Muscle of arm (tissue), 1 donor: ENCODE measurements at regions not wholly inside any gene's neighbourhood (a gene's known extent, or its start where the extent isn't known, plus 50 kb on each side); places are given as distances from the start of the nearest gene placed in this dataset.

Experiments used
- DNase-seq: peaks from one replicate; pipeline ENCODE4 v3.0.0-alpha.2; 2013

- DNase-seq: no peak
Observed at GRCh38 chr18:78362198-78362597, 617.4 kb upstream of the SALL3 start.

GRCh38 chr18:78363556-78364387 lies 615.8 kb upstream of the SALL3 start:
- DNase-seq: no peak

GRCh38 chr18:78364388-78364960 lies 615.1 kb upstream of the SALL3 start:
- no peak for DNase-seq

- DNase-seq: no peak
Observed at GRCh38 chr18:78367996-78368395, 611.6 kb upstream of the SALL3 start.

- DNase-seq: no peak
Observed at GRCh38 chr18:78368726-78369125, 610.9 kb upstream of the SALL3 start.

- no peak for DNase-seq
Observed at GRCh38 chr18:78376046-78376445, 603.6 kb upstream of the SALL3 start.

GRCh38 chr18:78378403-78378802 lies 601.2 kb upstream of the SALL3 start:
- no peak for DNase-seq

GRCh38 chr18:78378983-78379382 lies 600.6 kb upstream of the SALL3 start:
- no peak for DNase-seq

- no peak for DNase-seq
Observed at GRCh38 chr18:78390348-78390951, 589.2 kb upstream of the SALL3 start.

GRCh38 chr18:78390952-78391348 lies 588.7 kb upstream of the SALL3 start:
- DNase-seq: no peak

GRCh38 chr18:78393086-78393862 lies 586.3 kb upstream of the SALL3 start:
- no peak for DNase-seq

- no peak for DNase-seq
Observed at GRCh38 chr18:78396077-78396476, 583.5 kb upstream of the SALL3 start.

- no peak for DNase-seq
Observed at GRCh38 chr18:78396756-78397155, 582.9 kb upstream of the SALL3 start.

GRCh38 chr18:78399992-78400503 lies 579.6 kb upstream of the SALL3 start:
- DNase-seq: no peak

GRCh38 chr18:78402440-78402839 lies 577.2 kb upstream of the SALL3 start:
- no peak for DNase-seq

GRCh38 chr18:78402966-78403365 lies 576.7 kb upstream of the SALL3 start:
- DNase-seq: no peak

GRCh38 chr18:78403371-78403770 lies 576.2 kb upstream of the SALL3 start:
- DNase-seq: no peak

- no peak for DNase-seq
Observed at GRCh38 chr18:78405763-78406162, 573.9 kb upstream of the SALL3 start.

GRCh38 chr18:78406743-78407465 lies 572.7 kb upstream of the SALL3 start:
- no peak for DNase-seq

GRCh38 chr18:78407466-78407844 lies 572.2 kb upstream of the SALL3 start:
- DNase-seq: no peak

GRCh38 chr18:78408623-78409022 lies 571.0 kb upstream of the SALL3 start:
- DNase-seq: no peak
